ENCODE measurements at regions not wholly inside any gene's neighbourhood (a gene's known extent, or its start where the extent isn't known, plus 50 kb on each side); places are given as distances from the start of the nearest gene placed in this dataset.

- TF ChIP-seq GATA2 (IDR thresholded peaks at IDR 0.05; ENCODE audit: low read depth, low read length) (no peak), GATA3 (IDR thresholded peaks at IDR 0.05; ENCODE audit: low read depth, low read length) (no peak)
Observed at GRCh38 chr4:32689518-32689917, 1969.3 kb downstream of the PCDH7 start.

Measured in SH-SY5Y (cell line).